SHP77 treated with DMSO at 0.1 percent for 48 hours (cell line): ENCODE measurements at regions not wholly inside any gene's neighbourhood (a gene's known extent, or its start where the extent isn't known, plus 50 kb on each side); places are given as distances from the start of the nearest gene placed in this dataset.

ENCODE experiments used
- DNase-seq: peaks from one replicate; lab custom pipeline; 2025; lab: John Stamatoyannopoulos, UW

- DNase-seq = no peak
These were observed 331.2 kb upstream of the ATP11B start for GRCh38 chr3:182462152-182462551.

GRCh38 chr3:182464513-182465145 lies 328.7 kb upstream of the ATP11B start:
- DNase-seq = no peak

GRCh38 chr3:182465301-182466185 lies 327.8 kb upstream of the ATP11B start:
- DNase-seq = no peak

GRCh38 chr3:182469086-182469485 lies 324.2 kb upstream of the ATP11B start:
- no peak for DNase-seq

- DNase-seq = no peak
These were observed 323.1 kb upstream of the ATP11B start for GRCh38 chr3:182470187-182470586.

GRCh38 chr3:182473191-182473710 lies 320.1 kb upstream of the ATP11B start:
- no peak for DNase-seq

GRCh38 chr3:182478369-182478768 lies 314.9 kb upstream of the ATP11B start:
- no peak for DNase-seq

GRCh38 chr3:182479419-182480336 lies 313.6 kb upstream of the ATP11B start:
- DNase-seq = no peak

- no peak for DNase-seq
These were observed 310.6 kb upstream of the ATP11B start for GRCh38 chr3:182482705-182483104.

- no peak for DNase-seq
These were observed 308.6 kb upstream of the ATP11B start for GRCh38 chr3:182484682-182485081.

GRCh38 chr3:182485301-182485700 lies 308.0 kb upstream of the ATP11B start:
- no peak for DNase-seq

GRCh38 chr3:182486463-182486862 lies 306.8 kb upstream of the ATP11B start:
- DNase-seq = no peak

GRCh38 chr3:182487143-182487542 lies 306.2 kb upstream of the ATP11B start:
- no peak for DNase-seq

GRCh38 chr3:182487611-182488010 lies 305.7 kb upstream of the ATP11B start:
- no peak for DNase-seq

- peak; percentile 92 for DNase-seq
These were observed 302.5 kb upstream of the ATP11B start for GRCh38 chr3:182490596-182491491.

GRCh38 chr3:182491577-182491976 lies 301.7 kb upstream of the ATP11B start:
- DNase-seq = peak; percentile 94

GRCh38 chr3:182492536-182492935 lies 300.8 kb upstream of the ATP11B start:
- DNase-seq = no peak

- no peak for DNase-seq
These were observed 293.0 kb upstream of the ATP11B start for GRCh38 chr3:182500289-182500688.

GRCh38 chr3:182501856-182502255 lies 291.4 kb upstream of the ATP11B start:
- no peak for DNase-seq

- no peak for DNase-seq
These were observed 289.9 kb upstream of the ATP11B start for GRCh38 chr3:182503401-182503800.
